GM12874 (cell line): ENCODE measurements at regions not wholly inside any gene's neighbourhood (a gene's known extent, or its start where the extent isn't known, plus 50 kb on each side); places are given as distances from the start of the nearest gene placed in this dataset.

Experiments
- TF ChIP-seq, protein P1 (sequence below): IDR thresholded peaks from 2 replicates; pipeline ENCODE4 v1.5.1; 2011; ENCODE audit warnings: low read depth, mild to moderate bottlenecking, control low read depth, low read length, moderate library complexity; ENCODE audit not compliant: insufficient read depth

DNA sequence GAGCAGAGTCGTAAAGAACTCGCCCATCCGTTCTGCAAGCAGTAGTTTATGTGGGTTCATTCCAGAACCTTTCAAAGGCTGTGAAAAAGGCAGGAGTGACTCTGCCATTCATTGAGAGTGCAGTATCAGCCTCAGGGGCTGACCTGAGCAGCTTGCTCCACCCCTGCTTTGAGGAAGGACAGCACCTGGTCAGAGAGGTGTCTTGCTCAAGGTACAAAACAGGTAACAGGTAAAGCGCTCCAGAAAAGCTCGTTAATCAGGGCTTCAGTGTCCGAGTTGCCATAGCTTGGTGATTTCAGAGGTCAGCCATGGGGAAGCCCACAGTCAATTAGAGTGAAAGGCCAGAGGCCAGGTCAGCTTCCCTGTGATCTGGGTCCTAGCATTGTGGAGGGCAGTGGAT, 251.1 kb downstream of the ABCC12 start:
- TF ChIP-seq, protein P1, sequence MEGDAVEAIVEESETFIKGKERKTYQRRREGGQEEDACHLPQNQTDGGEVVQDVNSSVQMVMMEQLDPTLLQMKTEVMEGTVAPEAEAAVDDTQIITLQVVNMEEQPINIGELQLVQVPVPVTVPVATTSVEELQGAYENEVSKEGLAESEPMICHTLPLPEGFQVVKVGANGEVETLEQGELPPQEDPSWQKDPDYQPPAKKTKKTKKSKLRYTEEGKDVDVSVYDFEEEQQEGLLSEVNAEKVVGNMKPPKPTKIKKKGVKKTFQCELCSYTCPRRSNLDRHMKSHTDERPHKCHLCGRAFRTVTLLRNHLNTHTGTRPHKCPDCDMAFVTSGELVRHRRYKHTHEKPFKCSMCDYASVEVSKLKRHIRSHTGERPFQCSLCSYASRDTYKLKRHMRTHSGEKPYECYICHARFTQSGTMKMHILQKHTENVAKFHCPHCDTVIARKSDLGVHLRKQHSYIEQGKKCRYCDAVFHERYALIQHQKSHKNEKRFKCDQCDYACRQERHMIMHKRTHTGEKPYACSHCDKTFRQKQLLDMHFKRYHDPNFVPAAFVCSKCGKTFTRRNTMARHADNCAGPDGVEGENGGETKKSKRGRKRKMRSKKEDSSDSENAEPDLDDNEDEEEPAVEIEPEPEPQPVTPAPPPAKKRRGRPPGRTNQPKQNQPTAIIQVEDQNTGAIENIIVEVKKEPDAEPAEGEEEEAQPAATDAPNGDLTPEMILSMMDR: no peak

- TF ChIP-seq, protein P1: no peak
Measured at GRCh38 chr16:47903470-47903869, 252.3 kb downstream of the ABCC12 start.

- TF ChIP-seq, protein P1: no peak
Measured at GRCh38 chr16:47895146-47895545, 260.6 kb downstream of the ABCC12 start.

GRCh38 chr16:47892999-47893398, 262.8 kb downstream of the ABCC12 start:
- TF ChIP-seq, protein P1: no peak

- TF ChIP-seq, protein P1: no peak
Measured at GRCh38 chr16:47888734-47889133, 267.1 kb downstream of the ABCC12 start.

- TF ChIP-seq, protein P1: no peak
Measured at GRCh38 chr16:47888142-47888541, 267.7 kb downstream of the ABCC12 start.

DNA sequence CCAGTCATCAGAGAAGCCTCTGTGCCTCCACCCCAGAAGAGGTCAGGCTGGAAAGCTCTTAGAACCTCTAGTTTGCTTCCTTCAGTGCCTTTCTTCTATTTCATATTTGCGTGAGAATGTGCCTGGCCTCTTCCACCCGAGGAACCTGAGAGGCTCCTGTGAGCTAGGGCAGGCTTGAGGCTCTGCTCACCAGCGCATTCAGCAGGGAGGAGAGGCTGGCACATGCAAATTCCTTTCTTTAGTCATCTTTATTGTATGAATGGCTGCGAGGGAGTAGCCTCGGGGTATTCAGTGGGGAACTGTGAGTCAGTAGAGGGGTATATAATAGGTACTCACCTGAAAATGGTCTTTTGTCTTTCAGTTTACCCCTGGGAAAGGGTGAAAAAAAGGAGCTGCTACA, 268.3 kb downstream of the ABCC12 start:
- TF ChIP-seq, protein P1: no peak
